Natural killer cell (primary cell): ENCODE measurements at regions not wholly inside any gene's neighbourhood (a gene's known extent, or its start where the extent isn't known, plus 50 kb on each side); places are given as distances from the start of the nearest gene placed in this dataset.
"Not testable (repeated sequence)": the region's sequence is repeated elsewhere in the genome, so short reads cannot be mapped to it uniquely, and the experiment has no call there.

Experiments
- ATAC-seq, 3 donors: fragments of 150-1000 bp in 2 of 3; fragments of 200-7000 bp in 1 of 3; cut with Tn5 transposase; 1 replicate in 1 of 3; 2 replicates in 2 of 3; pipeline ENCODE4 v1.10.0; 2021; ENCODE audit warnings: mild to moderate bottlenecking in 2 of 3, moderate library complexity in 2 of 3
- DNase-seq, 2 donors: peaks; one replicate each; pipeline versions ENCODE4 v3.0.0 to v3.0.0-alpha.2; 2013 to 2021; ENCODE audit warnings: mixed read lengths in 1 of 2
- H3K27ac ChIP-seq: one replicate; pipeline ENCODE4 v1.5.1; 2013; ENCODE audit warnings: mild to moderate bottlenecking, low read length
- H3K27me3 ChIP-seq: one replicate; pipeline ENCODE4 v1.6.1; 2013; ENCODE audit warnings: low read length; ENCODE audit not compliant: control insufficient read depth, insufficient read depth
- H3K36me3 ChIP-seq: one replicate; pipeline ENCODE4 v1.6.1; 2013; ENCODE audit warnings: low read length; ENCODE audit not compliant: control insufficient read depth, insufficient read depth
- H3K4me1 ChIP-seq: one replicate; pipeline ENCODE4 v1.6.1; 2013; ENCODE audit warnings: low read length; ENCODE audit not compliant: control insufficient read depth, insufficient read depth
- H3K4me3 ChIP-seq: one replicate; pipeline ENCODE4 v1.5.1; 2013; ENCODE audit warnings: low read length
- H3K9me3 ChIP-seq: one replicate; pipeline ENCODE4 v1.6.1; 2013; ENCODE audit warnings: low read length; ENCODE audit not compliant: control insufficient read depth, insufficient read depth
- H3K27ac Mint-ChIP-seq, 2 donors: one replicate each; pipeline ENCODE4 v1.8.0; 2022; ENCODE audit warnings: mild to moderate bottlenecking in 2 of 2, mixed read lengths in 2 of 2, moderate library complexity in 1 of 2
- H3K27me3 Mint-ChIP-seq, 2 donors: one replicate each; pipeline ENCODE4 v1.8.0; 2022; ENCODE audit warnings: low read depth in 2 of 2, mixed read lengths in 2 of 2
- H3K36me3 Mint-ChIP-seq: one replicate; pipeline ENCODE4 v1.8.0; 2022; ENCODE audit warnings: mixed read lengths
- H3K4me1 Mint-ChIP-seq, 2 donors: one replicate each; pipeline ENCODE4 v1.8.0; 2022; ENCODE audit warnings: mixed read lengths in 2 of 2
- H3K4me3 Mint-ChIP-seq: one replicate; pipeline ENCODE4 v1.8.0; 2022; ENCODE audit warnings: mild to moderate bottlenecking, moderate library complexity, mixed read lengths
- H3K9me3 Mint-ChIP-seq, 2 donors: one replicate each; pipeline ENCODE4 v1.8.0; 2022; ENCODE audit warnings: mixed read lengths in 2 of 2
- CTCF ChIP-seq: fragments of 200-600 bp; IDR thresholded peaks from one replicate; pipeline ENCODE4 v1.8.0; 2022; ENCODE audit warnings: antibody characterized with exemption
- WGBS: methylation state at CpG from one replicate; pipeline ENCODE4 v1.1.7; 2013; ENCODE audit warnings: missing lambda C conversion rate; ENCODE audit not compliant: insufficient coverage; 5-methylcytosine and 5-hydroxymethylcytosine counted together
- intact Hi-C: fragments of 100-400 bp; cut with micrococcal nuclease; formaldehyde crosslinking; loops from one replicate; pipeline ENCODE4 v1.14.2; 2022

DNA sequence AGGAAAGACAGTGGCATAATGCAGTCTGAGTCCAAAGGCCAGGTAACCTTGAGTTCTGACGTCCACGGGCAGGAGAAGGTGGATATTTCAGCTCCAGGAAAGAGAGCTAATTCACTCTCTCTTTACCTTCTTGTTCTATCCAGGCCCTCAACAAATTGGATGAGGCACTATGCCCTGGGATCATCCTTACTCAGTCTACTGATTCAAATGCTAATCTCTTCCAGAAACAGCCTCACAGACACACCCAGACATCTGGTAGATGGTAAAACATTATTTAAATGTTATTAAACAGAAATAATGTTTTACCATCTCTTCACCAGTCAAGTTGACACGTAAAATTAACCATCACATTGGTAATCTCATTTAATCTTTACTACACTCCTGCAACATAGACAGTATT lies 73.0 kb downstream of the RBM11 start:
- no peak overlapping the region for H3K27ac ChIP-seq
- no peaks in the 10 kb centered on the region for H3K9me3 ChIP-seq
- H3K36me3 ChIP-seq, result no peaks in the 10 kb centered on the region
- no peaks in the 10 kb centered on the region for H3K9me3 Mint-ChIP-seq
- no peaks in the 10 kb centered on the region for H3K36me3 Mint-ChIP-seq
- no peak overlapping the region for H3K4me3 ChIP-seq
- ATAC-seq, result no peak
- no peak for DNase-seq
- 82% methylated on average over 3 of the region's 3 CpGs for WGBS
- intact Hi-C loops, result no loop called here
- H3K4me3 Mint-ChIP-seq, result no peak overlapping the region
- H3K27me3 Mint-ChIP-seq, result no peaks in the 10 kb centered on the region
- H3K27me3 ChIP-seq, result no peaks in the 10 kb centered on the region
- no peaks in the 10 kb centered on the region for H3K4me1 ChIP-seq
- TF ChIP-seq CTCF, result no peak
- H3K27ac Mint-ChIP-seq, result no peak overlapping the region
- no peaks in the 10 kb centered on the region for H3K4me1 Mint-ChIP-seq

GRCh38 chr21:14285147-14285761 lies 69.3 kb downstream of the RBM11 start:
- H3K27ac Mint-ChIP-seq, result no peak overlapping the region
- no peak for TF ChIP-seq CTCF
- 86% methylated on average over 1 of the region's 2 CpGs for WGBS

GRCh38 chr21:14284481-14284880 lies 68.5 kb downstream of the RBM11 start:
- Mint-ChIP-seq H3K27ac (no peak overlapping the region), H3K9me3 (no peaks in the 10 kb centered on the region), H3K4me1 (no peaks in the 10 kb centered on the region), H3K27me3 (peaks cover 0 to 18% of the 10 kb centered on the region in 2 donors), H3K4me3 (no peak overlapping the region), H3K36me3 (no peaks in the 10 kb centered on the region)
- 33% methylated on average over 1 of the region's 3 CpGs for WGBS
- intact Hi-C loops, result no loop called here
- Histone ChIP-seq H3K36me3 (no peaks in the 10 kb centered on the region), H3K4me1 (no peaks in the 10 kb centered on the region), H3K4me3 (no peak overlapping the region), H3K9me3 (no peaks in the 10 kb centered on the region), H3K27me3 (no peaks in the 10 kb centered on the region), H3K27ac (no peak overlapping the region)
- no peak for ATAC-seq
- DNase-seq, result no peak
- no peak for TF ChIP-seq CTCF

More at GRCh38 chr21:14285147-14285761, 69.3 kb downstream of the RBM11 start:
- DNase-seq (no peak), ATAC-seq (no peak)
- no peaks in the 10 kb centered on the region for H3K36me3 Mint-ChIP-seq
- peaks cover 0 to 18% of the 10 kb centered on the region in 2 donors for H3K27me3 Mint-ChIP-seq
- no peaks in the 10 kb centered on the region for H3K9me3 Mint-ChIP-seq
- H3K4me1 ChIP-seq, result no peaks in the 10 kb centered on the region
- H3K4me3 Mint-ChIP-seq, result no peak overlapping the region
- no peaks in the 10 kb centered on the region for H3K36me3 ChIP-seq
- no peaks in the 10 kb centered on the region for H3K9me3 ChIP-seq
- no peak overlapping the region for H3K27ac ChIP-seq
- no peak overlapping the region for H3K4me3 ChIP-seq
- intact Hi-C loops, result no loop called here
- H3K27me3 ChIP-seq, result no peaks in the 10 kb centered on the region
- no peaks in the 10 kb centered on the region for H3K4me1 Mint-ChIP-seq

DNA sequence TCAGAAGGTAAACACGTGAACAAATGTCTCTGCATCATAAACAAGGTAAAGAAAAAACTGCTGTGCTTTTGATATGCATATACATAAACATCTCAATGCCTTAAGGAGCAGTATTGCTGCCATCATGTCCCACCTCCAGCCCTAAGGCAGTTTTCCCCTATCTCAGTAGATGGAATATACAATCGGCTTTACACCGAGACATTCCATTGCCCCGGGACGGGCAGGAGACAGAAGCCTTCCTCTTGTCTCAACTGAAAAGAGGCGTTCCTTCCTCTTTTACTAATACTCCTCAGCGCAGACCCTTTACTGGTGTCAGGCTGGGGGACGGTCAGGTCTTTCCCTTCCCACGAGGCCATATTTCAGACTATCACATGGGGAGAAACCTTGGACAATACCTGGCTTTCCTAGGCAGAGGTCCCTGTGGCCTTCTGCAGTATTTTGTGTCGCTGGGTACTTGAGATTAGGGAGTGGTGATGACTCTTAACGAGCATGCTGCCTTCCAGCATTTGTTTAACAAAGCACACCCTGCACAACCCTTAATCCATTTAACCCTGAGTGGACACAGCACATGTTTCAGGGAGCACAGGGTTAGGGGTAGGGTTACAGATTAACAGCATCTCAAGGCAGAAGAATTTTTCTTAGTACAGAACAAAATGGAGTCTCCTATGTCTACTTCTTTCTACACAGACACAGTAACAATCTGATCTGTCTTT lies 65.4 kb downstream of the RBM11 start:
- H3K4me1 Mint-ChIP-seq, H3K27me3 ChIP-seq, H3K4me1 ChIP-seq, H3K27ac Mint-ChIP-seq, H3K36me3 Mint-ChIP-seq, H3K9me3 Mint-ChIP-seq, H3K9me3 ChIP-seq, H3K4me3 ChIP-seq, H3K4me3 Mint-ChIP-seq, intact Hi-C loops, H3K36me3 ChIP-seq, ATAC-seq, DNase-seq, H3K27ac ChIP-seq: not testable (repeated sequence)
- WGBS, result 57% methylated on average over 7 of the region's 11 CpGs
- H3K27me3 Mint-ChIP-seq, result peaks cover 0 to 18% of the 10 kb centered on the region in 2 donors
